K562 (cell line): ENCODE measurements at regions not wholly inside any gene's neighbourhood (a gene's known extent, or its start where the extent isn't known, plus 50 kb on each side); places are given as distances from the start of the nearest gene placed in this dataset.

ENCODE experiments used
- ATAC-seq: fragments of 200-7000 bp; cut with Tn5 transposase; 3 replicates; pipeline ENCODE4 v1.9.1; 2020; ENCODE audit warnings: moderate library complexity
- BruUV-seq: library from RNA; stranded (reverse); fragments of 400-500 nt; replicated peaks from 2 replicates; lab custom pipeline; 2021; lab: Mats Ljungman, UMichigan
- CTCF ChIA-PET: fragments of 300-600 bp; formaldehyde crosslinking; extraction: SDS; loops from one replicate; lab custom pipeline; 2021; ENCODE audit warnings: low intra/inter-chr PET ratio; lab: Yijun Ruan, JAX
- POLR2A ChIA-PET: fragments of 300-600, 350-650 bp; sonication (Branson Sonifier 250); formaldehyde crosslinking; extraction: SDS; loops from one replicate; lab custom pipeline; 2021; ENCODE audit warnings: antibody characterized with exemption, inconsistent platforms; lab: Yijun Ruan, JAX
- DNase-seq, 4 experiments: peaks; one replicate each; pipeline versions ENCODE4 v3.0.0 to v3.0.0-alpha.2; 2011 to 2018; ENCODE audit warnings: low spot score in 3 of 4, mixed read lengths in 3 of 4; ENCODE audit errors: extremely low read depth in 1 of 4
- FAIRE-seq: peaks from 2 replicates; lab custom pipeline; 2011; peaks lifted over from hg19 to GRCh38; lab: Jason Lieb, UNC
- H2AFZ ChIP-seq: 2 replicates; pipeline ENCODE4 v1.6.0; 2011; ENCODE audit warnings: low read depth, low read length, control low read depth, inconsistent platforms
- H3K27ac ChIP-seq: fragments of 200-600 bp; 3 replicates; pipeline ENCODE4 v1.8.0; 2011; ENCODE audit warnings: low read depth, mild to moderate bottlenecking, control low read depth, inconsistent platforms, low read length, moderate library complexity, mixed read lengths; ENCODE audit errors: extremely low read depth
- H3K27me3 ChIP-seq, 2 experiments: fragments of 300-600 bp in 1 of 2; 2 replicates in 1 of 2; 3 replicates in 1 of 2; pipeline versions ENCODE4 v1.6.0 to v1.8.0; 2011; ENCODE audit warnings: inconsistent platforms in 2 of 2, low read length in 2 of 2, mild to moderate bottlenecking in 1 of 2, mixed read lengths in 1 of 2, moderate library complexity in 1 of 2; ENCODE audit not compliant: control insufficient read depth in 2 of 2, insufficient read depth in 2 of 2
- H3K36me3 ChIP-seq: fragments of 300-600 bp; 3 replicates; pipeline ENCODE4 v1.8.0; 2011; ENCODE audit warnings: mild to moderate bottlenecking, low read length, inconsistent platforms; ENCODE audit not compliant: control insufficient read depth, insufficient read depth
- H3K4me1 ChIP-seq, 2 experiments: fragments of 200-600 bp in 1 of 2; replicated peaks in 1 of 2; 2 replicates in 1 of 2; 3 replicates in 1 of 2; pipeline versions ENCODE4 v1.5.1 to v1.8.0; 2011; ENCODE audit warnings: inconsistent platforms in 2 of 2, low read length in 2 of 2, mild to moderate bottlenecking in 1 of 2, mixed read lengths in 1 of 2, moderate library complexity in 1 of 2; ENCODE audit not compliant: control insufficient read depth in 2 of 2, insufficient read depth in 2 of 2
- H3K4me2 ChIP-seq: 2 replicates; pipeline ENCODE4 v1.6.1; 2011; ENCODE audit warnings: low read length, control low read depth, inconsistent platforms, mixed read lengths; ENCODE audit not compliant: insufficient read depth
- H3K4me3 ChIP-seq: fragments of 200-600 bp; sonication (generic), shearing (Covaris generic); 2 replicates; pipeline ENCODE4 v1.5.1; 2016; ENCODE audit warnings: control low read depth, inconsistent platforms
- H3K79me2 ChIP-seq: fragments of 200-600 bp; 3 replicates; pipeline ENCODE4 v1.8.0; 2011; ENCODE audit warnings: low read length, inconsistent platforms; ENCODE audit not compliant: control insufficient read depth, insufficient read depth
- H3K9ac ChIP-seq, 2 experiments: 2 replicates each; pipeline versions ENCODE4 v1.6.0 to v1.6.1; 2011; ENCODE audit warnings: low read depth in 2 of 2, low read length in 2 of 2, control low read depth in 1 of 2, inconsistent platforms in 1 of 2, mild to moderate bottlenecking in 1 of 2, mixed read lengths in 1 of 2; ENCODE audit not compliant: insufficient read depth in 1 of 2
- H3K9me1 ChIP-seq: one replicate; pipeline ENCODE4 v1.6.0; 2011; ENCODE audit warnings: inconsistent platforms, mild to moderate bottlenecking, low read length, moderate library complexity; ENCODE audit not compliant: control insufficient read depth, insufficient read depth
- H3K9me3 ChIP-seq: replicated peaks from 2 replicates; pipeline ENCODE4 v1.5.1; 2011; ENCODE audit warnings: low read depth, low read length, inconsistent platforms; ENCODE audit not compliant: control insufficient read depth, insufficient read depth
- H4K20me1 ChIP-seq: replicated peaks from 2 replicates; pipeline ENCODE4 v1.6.1; 2011; ENCODE audit warnings: low read length, inconsistent platforms, mixed read lengths; ENCODE audit not compliant: control insufficient read depth, insufficient read depth
- DIDO1 ChIP-seq: fragments of 450-650 bp; IDR thresholded peaks from 2 replicates; pipeline ENCODE4 v1.6.1; 2016; ENCODE audit warnings: low read depth, missing biosample characterization, missing genetic modification characterization
- ETV6 ChIP-seq, 3 experiments: fragments of 150-350 bp in 1 of 3; sonication (generic) in 1 of 3; formaldehyde crosslinking in 1 of 3; IDR thresholded peaks; 2 replicates each; pipeline versions ENCODE4 v1.6.1 to v1.8.0; 2014 to 2022; ENCODE audit warnings: borderline replicate concordance in 2 of 3, low read depth in 2 of 3, antibody characterized with exemption in 1 of 3, low read length in 1 of 3, mild to moderate bottlenecking in 1 of 3, missing genetic modification reagents in 1 of 3
- FOXJ2 ChIP-seq: fragments of 200-800 bp; sonication (Bioruptor generic); IDR thresholded peaks from 2 replicates; pipeline ENCODE4 v1.6.1; 2016; ENCODE audit warnings: missing genetic modification characterization, missing compliant biosample characterization
- MCM3 ChIP-seq: fragments of 450-650 bp; IDR thresholded peaks from 2 replicates; pipeline ENCODE4 v1.6.1; 2016
- POLR2AphosphoS5 ChIP-seq: IDR thresholded peaks from 2 replicates; pipeline ENCODE4 v1.6.1; 2011; ENCODE audit warnings: mild to moderate bottlenecking, low read depth, low read length, moderate library complexity; ENCODE audit not compliant: control insufficient read depth, insufficient read depth
- SMAD2 ChIP-seq: fragments of 150-350 bp; IDR thresholded peaks from 2 replicates; pipeline ENCODE4 v1.6.1; 2014; ENCODE audit warnings: low read depth, mild to moderate bottlenecking, low read length
- SMAD4 ChIP-seq: fragments of 250-450 bp; sonication (Bioruptor Pico); conservative IDR thresholded peaks from 2 replicates; pipeline ENCODE4 v1.8.0; 2021; ENCODE audit warnings: inconsistent platforms, mild to moderate bottlenecking, moderate library complexity
- TSC22D4 ChIP-seq: fragments of 450-650 bp; IDR thresholded peaks from 2 replicates; pipeline ENCODE4 v1.6.1; 2016; ENCODE audit warnings: missing genetic modification characterization, missing biosample characterization, control low read depth
- ZEB2 ChIP-seq: fragments of 450-650 bp; IDR thresholded peaks from 2 replicates; pipeline ENCODE4 v1.6.1; 2016
- ZFP91 ChIP-seq: sonication (generic); formaldehyde crosslinking; IDR thresholded peaks from 2 replicates; pipeline ENCODE4 v1.8.0; 2022; ENCODE audit warnings: mild to moderate bottlenecking, missing genetic modification reagents
- ZNF644 ChIP-seq: fragments of 200-800 bp; sonication (Bioruptor generic); IDR thresholded peaks from 2 replicates; pipeline ENCODE4 v1.6.1; 2016; ENCODE audit warnings: low read depth, missing genetic modification characterization, missing compliant biosample characterization
- ZSCAN32 ChIP-seq: fragments of 450-650 bp; formaldehyde crosslinking; IDR thresholded peaks from 2 replicates; pipeline ENCODE4 v1.4.0; 2020; ENCODE audit warnings: mild to moderate bottlenecking, moderate library complexity
- WGBS: fragments of 100-300 bp; shearing (Covaris generic); methylation state at CpG from one replicate; pipeline ENCODE4 v1.1.6; 2016; ENCODE audit warnings: low coverage, mixed read lengths; ENCODE audit not compliant: insufficient coverage; ENCODE audit errors: missing lambda C conversion rate; 5-methylcytosine and 5-hydroxymethylcytosine counted together
- in situ Hi-C: fragments of 300-500 bp; cut with MboI; formaldehyde crosslinking; loops from 4 replicates; pipeline ENCODE4 v1.15.0; 2018; ENCODE audit warnings: inconsistent platforms, mixed read lengths
- intact Hi-C: fragments of 100-400 bp; cut with micrococcal nuclease; formaldehyde crosslinking; loops from 2 replicates; pipeline ENCODE4 v1.14.2; 2022
- TF ChIP-seq, protein P1 (sequence below): sonication (generic); formaldehyde crosslinking; IDR thresholded peaks from 2 replicates; pipeline ENCODE4 v1.8.1; 2023; ENCODE audit warnings: mild to moderate bottlenecking, missing genetic modification reagents

DNA sequence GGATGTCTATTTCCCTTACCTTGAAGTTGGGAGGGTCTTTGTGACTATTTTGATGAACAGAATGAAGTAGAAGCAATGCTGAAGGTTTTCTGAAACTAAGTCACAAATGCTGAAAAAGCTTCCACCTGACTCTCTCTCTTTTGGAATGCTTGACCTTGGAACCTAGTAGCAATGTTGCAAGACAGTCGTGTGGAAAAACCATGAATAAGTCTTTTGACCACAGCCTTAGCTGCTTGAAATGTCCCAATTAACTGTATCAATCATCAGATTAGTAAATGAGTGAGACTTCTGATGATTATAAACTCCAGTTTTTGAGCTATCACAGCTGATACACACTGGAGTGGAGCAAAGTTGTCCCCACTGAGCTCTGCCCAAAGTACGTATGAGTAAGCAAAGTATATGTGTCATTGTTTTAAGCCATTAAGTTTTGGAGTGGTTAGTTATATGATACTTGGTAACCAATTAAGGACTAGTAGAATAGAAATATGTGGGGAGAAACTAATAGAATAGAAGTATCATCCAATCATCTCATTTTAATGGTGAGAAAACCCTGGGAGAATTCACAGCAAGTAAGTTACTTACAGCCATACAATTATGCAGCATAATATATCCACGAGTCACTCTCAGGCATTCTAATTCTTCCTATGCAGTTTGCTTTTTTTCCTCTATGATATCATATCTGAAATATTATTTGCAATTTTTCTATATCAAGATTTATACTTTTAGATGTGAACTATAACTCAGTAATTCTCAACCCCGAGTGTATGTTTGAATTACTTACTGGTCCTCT, 1010.6 kb downstream of the ROBO2 start (continued):
- TF ChIP-seq POLR2AphosphoS5 (no peak), ZEB2 (no peak), TSC22D4 (tag) (no peak), DIDO1 (no peak), SMAD4 (CRISPR knock-in tag) (no peak), ZSCAN32 (no peak)
- TF ChIP-seq, protein P1, sequence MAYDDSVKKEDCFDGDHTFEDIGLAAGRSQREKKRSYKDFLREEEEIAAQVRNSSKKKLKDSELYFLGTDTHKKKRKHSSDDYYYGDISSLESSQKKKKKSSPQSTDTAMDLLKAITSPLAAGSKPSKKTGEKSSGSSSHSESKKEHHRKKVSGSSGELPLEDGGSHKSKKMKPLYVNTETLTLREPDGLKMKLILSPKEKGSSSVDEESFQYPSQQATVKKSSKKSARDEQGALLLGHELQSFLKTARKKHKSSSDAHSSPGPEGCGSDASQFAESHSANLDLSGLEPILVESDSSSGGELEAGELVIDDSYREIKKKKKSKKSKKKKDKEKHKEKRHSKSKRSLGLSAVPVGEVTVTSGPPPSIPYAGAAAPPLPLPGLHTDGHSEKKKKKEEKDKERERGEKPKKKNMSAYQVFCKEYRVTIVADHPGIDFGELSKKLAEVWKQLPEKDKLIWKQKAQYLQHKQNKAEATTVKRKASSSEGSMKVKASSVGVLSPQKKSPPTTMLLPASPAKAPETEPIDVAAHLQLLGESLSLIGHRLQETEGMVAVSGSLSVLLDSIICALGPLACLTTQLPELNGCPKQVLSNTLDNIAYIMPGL (CRISPR knock-in tag): no peak
- TF ChIP-seq, all 486 proteins: peak for 0

- Histone ChIP-seq H3K9me1 (no peaks in the 10 kb centered on the region), H4K20me1 (no peaks in the 10 kb centered on the region), H3K9me3 (no peaks in the 10 kb centered on the region), H3K27me3 (no peaks in the 10 kb centered on the region), H3K4me1 (no peaks in the 10 kb centered on the region), H3K79me2 (no peaks in the 10 kb centered on the region), H3K36me3 (no peaks in the 10 kb centered on the region), H2AFZ (no peak overlapping the region), H3K27ac (no peak overlapping the region), H3K9ac (no peak overlapping the region), H3K4me3 (no peak overlapping the region), H3K4me2 (no peak overlapping the region)
- no peak for ATAC-seq
- DNase-seq: no peak
- BruUV-seq: no TSS peak
- intact Hi-C loops: no loop called here
- in situ Hi-C loops: no loop called here
- FAIRE-seq: no peak
- WGBS: 1% methylated on average over 8 of the region's 8 CpGs
- POLR2A ChIA-PET: no interaction called here
- no peak for TF ChIP-seq MCM3
- no peak for TF ChIP-seq ZNF644 (tag)
- no peak for TF ChIP-seq SMAD2
- no peak for TF ChIP-seq ETV6 (IDR thresholded peaks at IDR 0.05; ENCODE audit: borderline replicate concordance in 1 of 2, low read depth in 2 of 2, low read length in 1 of 2)
- TF ChIP-seq ETV6 (CRISPR knock-in tag; IDR thresholded peaks at IDR 0.05; ENCODE audit: borderline replicate concordance): no peak
- no peak for TF ChIP-seq ZFP91
- no peak for TF ChIP-seq FOXJ2
- CTCF ChIA-PET: no interaction called here
These were observed 1012.8 kb downstream of the ROBO2 start for GRCh38 chr3:78052746-78053145.
